ACC112 (cell line): ENCODE measurements at regions not wholly inside any gene's neighbourhood (a gene's known extent, or its start where the extent isn't known, plus 50 kb on each side); places are given as distances from the start of the nearest gene placed in this dataset.

ENCODE experiments used
- H2AFZ ChIP-seq: fragments of 200-600 bp; sonication (generic); one replicate; pipeline ENCODE4 v1.6.0; 2017; ENCODE audit warnings: antibody characterized with exemption, low read length; ENCODE audit not compliant: unreplicated experiment
- H3K27ac ChIP-seq: fragments of 200-600 bp; sonication (generic); 2 replicates; pipeline ENCODE4 v1.5.1; 2014; ENCODE audit warnings: low read depth, mild to moderate bottlenecking, antibody characterized with exemption, low read length, moderate library complexity
- H3K27me3 ChIP-seq: fragments of 200-600 bp; sonication (generic); 2 replicates; pipeline ENCODE4 v1.6.1; 2014; ENCODE audit warnings: mild to moderate bottlenecking, antibody characterized with exemption, low read length, moderate library complexity, mixed read lengths; ENCODE audit not compliant: insufficient read depth
- H3K36me3 ChIP-seq: fragments of 200-600 bp; sonication (generic); 2 replicates; pipeline ENCODE4 v1.6.1; 2016; ENCODE audit warnings: mild to moderate bottlenecking, antibody characterized with exemption, low read length, moderate library complexity, mixed read lengths; ENCODE audit not compliant: insufficient read depth
- H3K4me1 ChIP-seq: fragments of 200-600 bp; sonication (generic); one replicate; pipeline ENCODE4 v1.6.1; 2016; ENCODE audit warnings: low read length, mixed read lengths; ENCODE audit not compliant: insufficient read depth, unreplicated experiment, control insufficient read depth
- H3K4me3 ChIP-seq: fragments of 200-600 bp; sonication (generic); 2 replicates; pipeline ENCODE4 v1.5.1; 2014; ENCODE audit warnings: mild to moderate bottlenecking, low read depth, low read length
- H3K79me2 ChIP-seq: fragments of 200-600 bp; sonication (generic); one replicate; pipeline ENCODE4 v1.6.0; 2016; ENCODE audit warnings: low read length; ENCODE audit not compliant: control insufficient read depth, unreplicated experiment, insufficient read depth

DNA sequence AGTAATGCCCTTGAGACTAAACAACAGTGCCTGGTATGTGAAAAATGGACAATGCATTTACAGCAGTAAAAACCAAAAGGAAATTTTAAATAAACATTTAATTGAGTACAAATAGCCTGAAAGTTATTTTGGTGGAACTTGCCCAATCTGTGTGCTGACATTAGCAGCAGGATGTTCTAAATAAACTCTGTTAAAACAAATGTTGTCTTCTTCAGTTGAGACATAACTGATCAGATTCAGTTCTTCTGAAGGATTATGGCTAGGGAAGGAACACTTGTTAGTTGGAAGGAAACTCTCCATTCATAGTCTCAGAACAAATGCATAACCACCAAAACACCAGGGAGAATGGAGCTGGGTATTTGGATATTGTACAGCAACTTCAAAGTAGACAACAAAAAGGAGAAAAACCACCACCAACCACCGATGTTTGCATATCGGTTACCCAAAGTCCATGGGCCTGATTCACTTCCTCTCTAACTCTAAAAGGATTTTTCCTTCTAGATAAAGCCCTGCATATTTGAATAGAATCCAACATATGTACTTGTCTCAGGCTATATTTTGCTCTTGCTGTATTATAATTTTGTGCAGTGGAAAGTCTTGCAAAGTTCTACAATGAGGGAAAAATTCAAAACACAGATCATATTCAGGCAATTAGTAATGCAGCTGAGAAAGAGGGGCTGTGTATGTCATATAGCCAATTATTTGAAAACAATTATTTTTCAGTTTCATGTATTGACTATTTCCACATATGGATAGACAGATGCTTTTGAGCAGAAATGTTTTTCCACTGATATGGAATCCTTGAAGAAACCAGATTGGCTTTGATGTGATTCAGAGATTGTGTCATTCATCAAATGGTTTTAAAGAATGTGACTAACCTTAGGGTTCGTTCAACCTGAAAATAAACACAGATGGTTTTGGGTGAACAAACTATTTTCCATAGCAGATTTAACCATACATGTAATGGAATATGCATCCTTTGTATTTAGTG lies 152.2 kb upstream of the BMP4 start:
- Histone ChIP-seq H3K27ac (peak overlapping the region; percentile 49), H3K36me3 (no peaks in the 10 kb centered on the region), H3K4me1 (peaks cover 35% of the 10 kb centered on the region)

DNA sequence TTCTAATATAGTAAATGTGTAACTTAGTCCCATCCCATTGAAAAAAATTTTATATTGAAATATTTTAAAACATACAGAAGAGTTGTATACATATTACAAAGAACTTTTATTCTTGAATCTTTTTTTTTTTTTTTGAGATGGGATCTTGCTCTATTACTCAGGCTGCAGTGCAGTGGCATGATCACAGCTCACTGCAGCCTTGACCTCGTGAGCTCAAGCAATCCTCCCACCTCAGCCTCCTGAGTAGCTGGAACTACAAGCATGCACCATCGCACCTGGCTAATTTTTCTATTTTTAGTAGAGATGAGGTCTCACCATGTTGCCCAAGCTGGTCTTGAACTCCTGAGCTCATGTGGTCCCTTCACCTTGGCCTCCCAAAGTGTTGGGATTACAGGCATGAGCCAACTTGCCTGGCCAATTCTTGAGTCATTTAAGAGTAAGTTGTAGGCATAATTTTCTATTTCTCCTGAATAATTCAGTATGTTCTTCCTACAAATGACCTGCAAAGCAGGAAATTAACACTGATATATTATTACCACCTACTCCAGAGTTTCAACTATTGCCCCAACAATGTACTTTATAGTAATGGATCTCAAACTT lies 153.0 kb upstream of the BMP4 start:
- no peaks in the 10 kb centered on the region for H3K27me3 ChIP-seq
- no peak overlapping the region for H3K4me3 ChIP-seq
- peaks cover 35% of the 10 kb centered on the region for H3K4me1 ChIP-seq
- peak overlapping the region; percentile 49; the same call in 1 of the 2 replicates for H3K27ac ChIP-seq
- H2AFZ ChIP-seq = no peak overlapping the region
- H3K79me2 ChIP-seq = no peaks in the 10 kb centered on the region
- no peaks in the 10 kb centered on the region for H3K36me3 ChIP-seq

More for the DNA sequence above, 152.2 kb upstream of the BMP4 start:
- 0 out of 2 replicates have a peak overlapping the region, but pooled peaks have one; percentile 13 for H3K4me3 ChIP-seq
- H3K27me3 ChIP-seq = no peaks in the 10 kb centered on the region
- peak overlapping the region; percentile 66 for H2AFZ ChIP-seq
- no peaks in the 10 kb centered on the region for H3K79me2 ChIP-seq

DNA sequence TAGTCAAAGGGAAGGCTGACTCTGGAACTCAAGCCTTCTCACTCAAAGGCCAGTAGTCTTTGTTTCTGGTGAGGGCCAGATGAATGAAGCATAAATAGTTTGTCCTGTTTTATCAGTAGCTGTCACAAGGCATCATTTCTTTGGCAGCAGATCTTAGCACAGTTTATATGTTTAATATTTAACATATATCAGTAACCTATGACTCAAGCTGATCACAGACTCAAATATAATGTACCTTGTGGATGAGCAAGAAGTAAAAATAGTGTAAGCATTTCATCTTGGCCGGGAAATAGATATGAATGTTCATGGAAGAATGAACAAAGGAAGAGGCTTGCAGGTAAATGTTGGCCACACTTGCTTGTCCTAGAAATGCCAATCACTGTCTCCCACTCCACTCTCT lies 158.3 kb upstream of the BMP4 start:
- Histone ChIP-seq H3K4me1 (peaks cover 6% of the 10 kb centered on the region), H3K27me3 (no peaks in the 10 kb centered on the region), H2AFZ (no peak overlapping the region), H3K79me2 (no peaks in the 10 kb centered on the region), H3K36me3 (no peaks in the 10 kb centered on the region), H3K4me3 (no peak overlapping the region), H3K27ac (no peak overlapping the region)

DNA sequence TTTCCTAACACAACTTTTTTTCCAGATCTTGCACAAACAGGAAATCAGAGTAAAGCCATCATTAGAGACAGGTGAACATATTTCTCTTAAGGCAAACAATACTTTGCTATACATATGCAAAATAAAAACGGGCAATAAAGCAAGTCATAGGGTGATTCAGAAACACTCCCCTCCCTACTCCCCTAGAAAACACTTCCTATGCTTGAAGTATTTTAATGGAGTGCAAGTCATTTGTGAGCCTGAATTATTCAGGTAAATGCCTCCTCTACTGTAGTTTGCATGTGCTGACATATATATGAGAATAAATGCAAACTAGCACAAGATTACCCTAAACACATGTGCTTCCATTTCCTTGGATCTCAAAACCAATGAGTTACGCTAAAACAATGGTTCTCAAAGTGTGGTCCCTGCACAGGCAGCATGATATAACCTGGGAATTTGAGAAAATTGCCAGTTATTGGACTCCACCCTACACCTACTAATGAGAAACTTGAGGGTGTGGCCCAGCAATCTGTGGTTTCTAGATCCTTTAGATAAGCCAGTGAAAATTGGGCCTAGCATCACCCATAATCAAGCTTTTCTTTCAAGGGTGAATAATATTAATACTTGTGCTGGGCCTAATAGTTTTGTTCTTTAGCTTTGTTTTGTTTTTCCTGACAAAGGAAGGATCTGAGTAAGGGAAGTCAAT lies 159.7 kb upstream of the BMP4 start:
- no peak overlapping the region for H2AFZ ChIP-seq
- H3K79me2 ChIP-seq = no peaks in the 10 kb centered on the region
- H3K4me1 ChIP-seq = peaks cover 4% of the 10 kb centered on the region
- no peak overlapping the region for H3K27ac ChIP-seq
- H3K36me3 ChIP-seq = no peaks in the 10 kb centered on the region
- no peaks in the 10 kb centered on the region for H3K27me3 ChIP-seq
- H3K4me3 ChIP-seq = no peak overlapping the region

DNA sequence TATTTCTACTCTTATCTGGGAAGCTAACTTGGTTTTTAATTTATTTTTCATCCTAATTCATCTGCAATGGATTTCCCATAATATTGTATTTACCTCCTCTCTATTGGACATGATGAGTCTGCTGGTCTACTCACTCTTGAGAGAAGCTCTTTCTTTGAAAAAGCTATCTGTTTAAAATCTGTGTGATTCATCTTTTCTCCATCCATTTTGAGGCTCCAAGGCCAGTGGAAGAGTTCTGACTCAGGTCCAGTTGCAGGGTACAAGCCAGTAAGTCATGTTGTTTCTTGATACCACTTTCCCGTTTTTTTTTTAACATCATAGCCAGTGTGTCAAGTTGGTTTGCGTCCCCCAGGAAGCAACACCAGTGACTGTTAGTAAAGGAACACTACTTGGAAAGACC lies 160.3 kb upstream of the BMP4 start:
- H2AFZ ChIP-seq = no peak overlapping the region
- H3K79me2 ChIP-seq = no peaks in the 10 kb centered on the region
- H3K36me3 ChIP-seq = no peaks in the 10 kb centered on the region
- no peak overlapping the region for H3K27ac ChIP-seq
- peaks cover 4% of the 10 kb centered on the region for H3K4me1 ChIP-seq
- H3K4me3 ChIP-seq = no peak overlapping the region
- H3K27me3 ChIP-seq = 0 out of 2 replicates have a peak, but pooled peaks cover under 1% of the 10 kb centered on the region

DNA sequence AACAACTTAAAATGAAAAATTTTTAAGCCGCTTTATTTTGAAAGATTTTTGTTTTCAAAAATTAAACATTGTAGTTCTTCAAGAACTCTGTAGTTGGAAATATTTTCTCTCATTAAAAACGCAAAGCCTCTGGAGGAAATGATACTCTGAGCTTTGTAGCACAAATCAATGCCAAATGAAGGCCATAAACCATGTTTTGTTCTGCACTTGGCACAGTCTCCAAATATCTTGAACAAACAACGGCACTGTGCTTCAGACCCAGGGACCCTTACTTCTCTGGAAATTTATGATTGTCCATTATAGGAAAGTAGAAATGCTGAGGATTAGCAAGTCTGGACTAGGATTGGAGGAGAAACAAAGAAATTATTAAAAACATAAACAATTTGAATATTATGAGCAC lies 160.8 kb upstream of the BMP4 start:
- H2AFZ ChIP-seq = no peak overlapping the region
- no peaks in the 10 kb centered on the region for H3K79me2 ChIP-seq
- no peak overlapping the region for H3K4me3 ChIP-seq
- H3K36me3 ChIP-seq = no peaks in the 10 kb centered on the region
- H3K27ac ChIP-seq = no peak overlapping the region
- H3K27me3 ChIP-seq = 0 out of 2 replicates have a peak, but pooled peaks cover 4% of the 10 kb centered on the region
- peaks cover 4% of the 10 kb centered on the region for H3K4me1 ChIP-seq

DNA sequence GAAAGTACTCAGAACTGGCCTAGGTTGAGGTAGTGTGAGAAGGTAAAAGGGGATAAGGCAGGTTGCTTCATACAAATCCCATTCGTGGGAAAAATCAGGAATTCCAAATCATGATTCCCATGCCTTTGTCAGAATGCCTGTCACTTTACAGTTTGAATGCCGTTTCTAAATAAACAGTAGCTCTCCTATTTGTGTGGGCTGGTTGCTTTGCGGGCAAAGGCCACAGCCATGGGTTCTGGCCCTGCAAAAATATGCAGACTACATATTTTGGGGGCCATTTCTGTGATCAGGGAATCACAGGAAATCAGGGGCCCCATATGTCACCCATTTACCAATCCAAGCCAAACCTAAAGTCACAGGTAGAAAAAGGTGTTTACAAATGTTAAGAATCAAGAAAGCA lies 161.3 kb upstream of the BMP4 start:
- Histone ChIP-seq H3K4me3 (no peak overlapping the region), H3K36me3 (no peaks in the 10 kb centered on the region), H3K27me3 (0 out of 2 replicates have a peak, but pooled peaks cover 4% of the 10 kb centered on the region), H3K4me1 (peaks cover 4% of the 10 kb centered on the region), H3K27ac (no peak overlapping the region), H2AFZ (no peak overlapping the region), H3K79me2 (no peaks in the 10 kb centered on the region)

DNA sequence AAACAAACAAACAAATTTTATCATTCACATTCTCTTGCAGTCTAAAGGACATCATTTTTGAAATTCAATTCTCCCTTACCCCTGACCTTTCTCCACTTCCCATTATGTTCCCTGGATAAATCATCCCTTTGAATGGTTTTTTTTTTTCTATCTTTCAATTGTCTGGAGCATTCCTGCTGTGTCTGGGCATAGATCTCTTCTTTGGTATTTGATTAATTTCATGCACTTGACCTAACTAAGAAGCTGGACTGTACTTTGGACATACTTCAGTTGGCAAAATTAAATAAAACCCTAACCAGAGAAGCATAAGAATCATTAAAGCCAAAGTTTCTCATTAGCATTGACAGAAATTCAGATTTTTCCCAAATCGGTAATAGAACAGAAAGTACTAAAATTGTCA lies 163.6 kb upstream of the BMP4 start:
- no peak overlapping the region for H3K4me3 ChIP-seq
- H3K79me2 ChIP-seq = no peaks in the 10 kb centered on the region
- H3K27me3 ChIP-seq = 0 out of 2 replicates have a peak, but pooled peaks cover 4% of the 10 kb centered on the region
- no peaks in the 10 kb centered on the region for H3K36me3 ChIP-seq
- peaks cover 4% of the 10 kb centered on the region for H3K4me1 ChIP-seq
- no peak overlapping the region for H2AFZ ChIP-seq
- no peak overlapping the region for H3K27ac ChIP-seq

DNA sequence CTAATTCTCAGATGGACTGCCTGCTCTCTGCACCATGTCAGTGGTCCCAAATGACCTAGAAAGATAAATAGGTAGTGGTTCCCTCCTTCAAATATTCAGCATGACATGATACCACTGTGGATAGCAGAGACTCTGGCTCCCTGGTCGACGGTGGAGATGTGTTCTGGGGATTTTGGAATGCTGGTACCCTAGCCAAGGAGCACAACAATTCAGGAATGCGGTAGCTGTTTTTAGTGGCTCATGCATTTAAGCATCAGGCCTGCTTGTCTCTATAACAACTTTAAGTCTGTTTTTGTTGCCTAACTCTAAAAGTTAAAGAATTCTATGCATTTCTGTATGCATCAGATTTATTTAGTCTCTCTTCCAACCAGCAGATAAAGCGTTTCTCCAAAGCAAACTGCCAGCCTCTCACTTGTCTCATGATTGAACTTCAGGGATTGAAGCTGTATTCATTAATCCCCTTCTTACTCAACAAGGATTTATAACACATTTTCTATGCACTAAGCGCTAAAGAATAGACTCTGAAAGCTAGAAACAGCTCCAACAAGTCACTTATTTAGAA lies 164.9 kb upstream of the BMP4 start:
- Histone ChIP-seq H2AFZ (no peak overlapping the region), H3K27ac (no peak overlapping the region), H3K4me1 (peaks cover 4% of the 10 kb centered on the region), H3K36me3 (no peaks in the 10 kb centered on the region), H3K27me3 (0 out of 2 replicates have a peak, but pooled peaks cover 4% of the 10 kb centered on the region), H3K4me3 (no peak overlapping the region), H3K79me2 (no peaks in the 10 kb centered on the region)

DNA sequence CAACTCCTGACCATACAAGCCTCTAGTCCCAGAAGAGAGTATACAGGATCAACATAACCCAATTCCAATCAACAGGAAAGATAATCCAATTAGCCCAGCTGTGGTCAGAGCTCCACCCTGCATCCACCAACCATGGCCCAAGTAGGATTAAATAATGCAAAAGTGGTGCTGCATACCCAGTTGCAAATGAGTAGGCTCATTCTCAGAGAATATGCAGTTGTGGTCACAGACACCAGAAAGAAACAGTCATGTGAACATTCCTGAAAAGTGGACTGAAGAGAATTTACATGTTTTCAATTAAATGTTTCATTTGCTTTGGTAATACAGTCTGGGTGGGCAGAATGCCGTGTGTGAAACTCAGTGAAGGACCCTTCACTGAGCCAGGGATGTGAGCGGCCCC lies 167.2 kb upstream of the BMP4 start:
- H3K36me3 ChIP-seq = no peaks in the 10 kb centered on the region
- H3K4me3 ChIP-seq = no peak overlapping the region
- H3K27ac ChIP-seq = no peak overlapping the region
- H3K4me1 ChIP-seq = no peaks in the 10 kb centered on the region
- no peak overlapping the region for H2AFZ ChIP-seq
- 0 out of 2 replicates have a peak, but pooled peaks cover 4% of the 10 kb centered on the region for H3K27me3 ChIP-seq
- no peaks in the 10 kb centered on the region for H3K79me2 ChIP-seq
